Heart left ventricle (tissue), 13 donors: ENCODE measurements at regions not wholly inside any gene's neighbourhood (a gene's known extent, or its start where the extent isn't known, plus 50 kb on each side); places are given as distances from the start of the nearest gene placed in this dataset.
"Not testable (repeated sequence)": the region's sequence is repeated elsewhere in the genome, so short reads cannot be mapped to it uniquely, and the experiment has no call there.

Experiments used
- CTCF ChIP-seq, 12 donors: fragments of 200-600 bp; sonication (generic) in 4 of 12; IDR thresholded peaks; one replicate each; pipeline versions ENCODE4 v1.5.0 to v1.8.0; 2018 to 2022; ENCODE audit warnings: antibody characterized with exemption in 12 of 12, mild to moderate bottlenecking in 5 of 12
- POLR2A ChIP-seq, 2 donors: fragments of 450-650 bp; IDR thresholded peaks; one replicate each; pipeline ENCODE4 v1.6.1; 2017; ENCODE audit warnings: antibody characterized with exemption in 2 of 2, mild to moderate bottlenecking in 2 of 2, moderate library complexity in 2 of 2
- donor health status: ischemic (EF 13 %, LVEDD 7.1; RV severe dilation, severe dysfunction).
- donor health status: DM: no; HTN: yes; CAD: no.
- donor health status: DM: no; HTN: no; CAD: no.
- donor health status: ischemic (EF 25% LVEDD 6.9; RV normal size, moderate dysfunction).
- donor health status: ischemic (EF 25% LVEDD 5.7; RV mildly dilated, moderate dysfunction).
- donor health status: ischemic (EF 35%, LVEDD 5.7; RV mildly dilated, moderate dysfunction).
- donor health status: nonischemic (EF 11% LVEDD 7.7; RV severe dilation, severe dysfunction).
- donor health status: DM: yes; HTN: yes; CAD: no.
- donor health status: PGD.
- donor health status: ischemic (EF 29% LVEDD 5.4; RV normal size, mild dysfunction).
- donor health status: nonischemic (EF 23%, LVEDD 6.1; RV moderate dilation, normal function).

DNA sequence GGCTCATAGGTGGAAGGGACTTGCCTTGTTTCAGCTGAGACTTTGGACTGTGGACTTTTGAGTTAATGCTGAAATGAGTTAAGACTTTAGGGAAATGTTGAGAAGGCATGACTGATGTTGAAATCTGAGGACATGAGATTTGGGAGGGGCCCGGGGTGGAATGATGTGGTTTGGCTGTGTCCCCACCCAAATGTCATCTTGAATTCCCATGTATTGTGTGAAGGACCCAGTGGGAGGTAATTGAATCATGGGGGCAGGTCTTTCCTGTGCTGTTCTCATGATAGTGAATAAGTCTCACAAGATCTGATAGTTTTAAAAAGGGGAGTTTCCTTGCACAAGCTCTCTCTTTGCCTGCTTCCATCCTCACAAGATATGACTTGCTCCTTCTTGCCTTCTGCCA is 231.7 kb downstream of the TAF11L14 start:
- not testable (repeated sequence) for TF ChIP-seq CTCF, POLR2A (IDR thresholded peaks at IDR 0.05)
